NAMALWA (cell line): ENCODE measurements at regions not wholly inside any gene's neighbourhood (a gene's known extent, or its start where the extent isn't known, plus 50 kb on each side); places are given as distances from the start of the nearest gene placed in this dataset.

ENCODE experiments used
- DNase-seq: peaks from one replicate; pipeline ENCODE4 v3.0.0-alpha.2; 2015; ENCODE audit warnings: low spot score

DNA sequence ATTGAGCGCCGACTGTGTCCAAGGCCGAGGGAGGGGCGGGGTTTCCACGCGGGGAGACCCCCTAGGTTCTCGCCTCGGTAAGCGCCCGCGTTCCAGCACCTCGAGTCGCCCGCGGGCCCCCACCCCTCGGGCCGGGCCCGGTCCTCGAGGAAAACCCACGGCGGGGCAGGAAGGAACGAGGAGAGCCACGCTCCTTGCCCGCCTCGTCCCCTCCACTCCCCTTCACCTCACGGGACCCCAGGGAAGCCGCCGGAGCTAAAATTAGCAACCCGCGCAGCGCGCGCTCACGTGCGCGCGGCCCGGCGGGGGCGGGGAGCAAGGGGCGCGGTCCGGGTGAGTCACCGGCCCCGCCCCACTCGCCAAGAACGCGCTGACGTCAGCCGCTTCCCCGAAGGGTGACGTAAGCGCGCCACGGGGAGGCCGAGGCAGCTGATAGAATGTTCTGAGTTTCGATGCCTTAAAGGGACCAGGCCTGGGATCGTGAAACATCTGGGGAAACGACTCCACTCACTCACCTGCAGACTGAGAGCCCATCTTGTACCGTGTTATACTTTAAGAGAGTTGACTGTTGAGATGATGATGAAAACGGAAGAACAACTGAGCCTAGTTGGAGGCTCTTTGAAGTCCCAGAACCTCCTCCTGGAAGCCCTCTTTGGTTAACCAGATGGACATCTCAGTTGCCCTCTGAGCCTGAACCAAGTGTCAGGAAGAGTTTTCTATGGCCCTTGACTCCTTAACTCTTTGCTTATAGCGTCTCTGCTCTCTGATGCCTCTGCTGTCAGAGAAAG is 49.7 kb upstream of the ATF3 start:
- peak; percentile 91 for DNase-seq
